ENCODE measurements at regions not wholly inside any gene's neighbourhood (a gene's known extent, or its start where the extent isn't known, plus 50 kb on each side); places are given as distances from the start of the nearest gene placed in this dataset.

GRCh38 chr11:37512156-37512780 lies 914.2 kb upstream of the RAG2 start:
- H3K36me3 ChIP-seq, result no peaks in the 10 kb centered on the region
- no peak overlapping the region for H3K4me3 ChIP-seq
- TF ChIP-seq, protein P1, sequence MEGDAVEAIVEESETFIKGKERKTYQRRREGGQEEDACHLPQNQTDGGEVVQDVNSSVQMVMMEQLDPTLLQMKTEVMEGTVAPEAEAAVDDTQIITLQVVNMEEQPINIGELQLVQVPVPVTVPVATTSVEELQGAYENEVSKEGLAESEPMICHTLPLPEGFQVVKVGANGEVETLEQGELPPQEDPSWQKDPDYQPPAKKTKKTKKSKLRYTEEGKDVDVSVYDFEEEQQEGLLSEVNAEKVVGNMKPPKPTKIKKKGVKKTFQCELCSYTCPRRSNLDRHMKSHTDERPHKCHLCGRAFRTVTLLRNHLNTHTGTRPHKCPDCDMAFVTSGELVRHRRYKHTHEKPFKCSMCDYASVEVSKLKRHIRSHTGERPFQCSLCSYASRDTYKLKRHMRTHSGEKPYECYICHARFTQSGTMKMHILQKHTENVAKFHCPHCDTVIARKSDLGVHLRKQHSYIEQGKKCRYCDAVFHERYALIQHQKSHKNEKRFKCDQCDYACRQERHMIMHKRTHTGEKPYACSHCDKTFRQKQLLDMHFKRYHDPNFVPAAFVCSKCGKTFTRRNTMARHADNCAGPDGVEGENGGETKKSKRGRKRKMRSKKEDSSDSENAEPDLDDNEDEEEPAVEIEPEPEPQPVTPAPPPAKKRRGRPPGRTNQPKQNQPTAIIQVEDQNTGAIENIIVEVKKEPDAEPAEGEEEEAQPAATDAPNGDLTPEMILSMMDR (IDR thresholded peaks at IDR 0.05; ENCODE audit: borderline replicate concordance), result no peak
- H3K9me3 ChIP-seq (replicated peaks), result peaks cover 26% of the 10 kb centered on the region
- intact Hi-C loops (cut with micrococcal nuclease), result no loop called here
- H3K27me3 ChIP-seq (ENCODE audit: low read depth), result no peaks in the 10 kb centered on the region
- no peak overlapping the region for H3K27ac ChIP-seq (replicated peaks)
- no peak for DNase-seq
- no peaks in the 10 kb centered on the region for H3K4me1 ChIP-seq

DNA sequence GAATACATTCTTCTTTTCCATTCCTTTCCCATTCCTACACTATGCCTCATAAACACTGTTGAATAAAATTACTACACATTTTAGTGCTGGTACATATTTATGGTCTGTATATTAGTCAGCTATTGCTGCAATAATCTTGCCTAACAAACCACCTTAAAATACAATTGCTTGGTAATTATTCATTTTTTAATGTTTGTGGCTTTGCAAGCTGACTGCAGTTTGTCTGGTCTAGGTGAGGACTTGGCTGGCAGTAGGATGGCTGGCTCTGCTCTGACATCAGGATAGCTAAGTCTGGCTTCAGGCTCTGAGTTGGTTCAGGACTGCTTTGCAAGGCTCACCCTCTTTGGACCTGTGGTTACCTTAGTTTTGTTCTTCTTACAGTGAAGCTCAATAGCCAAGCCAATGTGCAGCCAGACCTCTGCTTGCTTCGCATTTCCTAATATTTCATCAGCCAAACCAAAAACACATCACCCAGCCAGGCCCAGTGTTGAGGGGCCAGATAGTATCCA lies 913.4 kb upstream of the RAG2 start:
- H3K27ac ChIP-seq (replicated peaks), result no peak overlapping the region
- no peaks in the 10 kb centered on the region for H3K36me3 ChIP-seq
- no peaks in the 10 kb centered on the region for H3K4me1 ChIP-seq
- H3K4me3 ChIP-seq, result no peak overlapping the region
- no peak for DNase-seq
- intact Hi-C loops (cut with micrococcal nuclease), result no loop called here
- TF ChIP-seq, protein P1 (IDR thresholded peaks at IDR 0.05; ENCODE audit: borderline replicate concordance), result no peak
- H3K9me3 ChIP-seq (replicated peaks), result peaks cover 18% of the 10 kb centered on the region
- H3K27me3 ChIP-seq (ENCODE audit: low read depth), result no peaks in the 10 kb centered on the region

- no peaks in the 10 kb centered on the region for H3K36me3 ChIP-seq
- DNase-seq, result no peak
- no peaks in the 10 kb centered on the region for H3K27me3 ChIP-seq (ENCODE audit: low read depth)
- no peak overlapping the region for H3K4me3 ChIP-seq
- no peaks in the 10 kb centered on the region for H3K4me1 ChIP-seq
- H3K27ac ChIP-seq (replicated peaks), result no peak overlapping the region
- intact Hi-C loops (cut with micrococcal nuclease), result no loop called here
- TF ChIP-seq, protein P1 (IDR thresholded peaks at IDR 0.05; ENCODE audit: borderline replicate concordance), result no peak
- H3K9me3 ChIP-seq (replicated peaks), result peaks cover 2% of the 10 kb centered on the region
These were observed 911.5 kb upstream of the RAG2 start for GRCh38 chr11:37509506-37509905.

DNA sequence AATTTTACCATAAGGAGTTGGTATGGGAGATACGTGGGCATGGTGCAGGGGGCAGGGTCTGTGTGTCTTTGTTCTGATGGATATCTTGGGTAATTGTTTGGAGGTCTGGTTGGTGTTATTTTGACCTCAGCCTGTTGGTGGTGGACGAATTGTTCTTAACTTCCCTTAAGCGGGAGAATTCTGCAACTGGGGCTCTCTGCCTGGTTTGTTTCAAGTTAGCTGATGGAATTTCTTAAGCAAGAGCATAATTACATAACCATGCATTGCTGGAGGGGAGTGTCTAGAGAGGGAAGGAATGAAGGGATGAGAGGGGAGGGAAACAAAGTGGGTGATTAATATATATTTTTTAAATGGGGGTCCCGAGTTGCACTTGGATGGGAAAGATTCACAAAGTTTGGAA lies 908.5 kb upstream of the RAG2 start:
- TF ChIP-seq, protein P1 (IDR thresholded peaks at IDR 0.05; ENCODE audit: borderline replicate concordance), result no peak
- H3K27me3 ChIP-seq (ENCODE audit: low read depth), result no peaks in the 10 kb centered on the region
- intact Hi-C loops (cut with micrococcal nuclease), result no loop called here
- H3K4me3 ChIP-seq, result no peak overlapping the region
- H3K36me3 ChIP-seq, result no peaks in the 10 kb centered on the region
- no peak for DNase-seq
- H3K27ac ChIP-seq (replicated peaks), result no peak overlapping the region
- H3K4me1 ChIP-seq, result no peaks in the 10 kb centered on the region
- no peaks in the 10 kb centered on the region for H3K9me3 ChIP-seq (replicated peaks)

- H3K36me3 ChIP-seq, result no peaks in the 10 kb centered on the region
- H3K9me3 ChIP-seq (replicated peaks), result no peaks in the 10 kb centered on the region
- no peaks in the 10 kb centered on the region for H3K27me3 ChIP-seq (ENCODE audit: low read depth)
- H3K4me3 ChIP-seq, result no peak overlapping the region
- intact Hi-C loops (cut with micrococcal nuclease), result no loop called here
- no peak overlapping the region for H3K27ac ChIP-seq (replicated peaks)
- H3K4me1 ChIP-seq, result no peaks in the 10 kb centered on the region
- DNase-seq, result no peak
- TF ChIP-seq, protein P1 (IDR thresholded peaks at IDR 0.05; ENCODE audit: borderline replicate concordance), result no peak
These were observed 907.4 kb upstream of the RAG2 start for GRCh38 chr11:37505406-37505805.

Data from left ventricle myocardium inferior (tissue), 1 donor.